HAP-1 (cell line): ENCODE measurements at regions not wholly inside any gene's neighbourhood (a gene's known extent, or its start where the extent isn't known, plus 50 kb on each side); places are given as distances from the start of the nearest gene placed in this dataset.
A peak's percentile ranks its signal among the peaks of the same experiment; 100 is the strongest.

Experiments used
- DNase-seq, 2 experiments: peaks; one replicate each; pipeline ENCODE4 v3.0.0-alpha.2; 2016 to 2020; ENCODE audit warnings: low spot score in 2 of 2
- H3K27me3 ChIP-seq: fragments of 250-450 bp; sonication (Bioruptor Pico); 2 replicates; pipeline ENCODE4 v1.5.1; 2020; ENCODE audit warnings: low read depth, mild to moderate bottlenecking, moderate library complexity
- H3K36me3 ChIP-seq: fragments of 250-450 bp; sonication (Bioruptor Pico); replicated peaks from 2 replicates; pipeline ENCODE4 v1.5.1; 2020; ENCODE audit warnings: mild to moderate bottlenecking
- H3K4me1 ChIP-seq: fragments of 250-450 bp; sonication (Bioruptor Pico); 2 replicates; pipeline ENCODE4 v1.5.1; 2020; ENCODE audit warnings: mild to moderate bottlenecking
- H3K4me3 ChIP-seq: fragments of 250-450 bp; sonication (Bioruptor Pico); 2 replicates; pipeline ENCODE4 v1.5.1; 2020; ENCODE audit warnings: mild to moderate bottlenecking, moderate library complexity
- H3K9me3 ChIP-seq: fragments of 250-450 bp; sonication (Bioruptor Pico); 2 replicates; pipeline ENCODE4 v1.5.1; 2020; ENCODE audit warnings: mild to moderate bottlenecking, moderate library complexity
- in situ Hi-C: fragments of 300-500 bp; cut with MboI; formaldehyde crosslinking; loops from 3 replicates; pipeline ENCODE4 v1.14.3; 2020; ENCODE audit warnings: low sequenced_read_pairs, inconsistent platforms, mixed read lengths

- in situ Hi-C loops, result no loop called here
Measured at GRCh38 chr1:244254467-244254866, 197.2 kb downstream of the ADSS2 start.

DNA sequence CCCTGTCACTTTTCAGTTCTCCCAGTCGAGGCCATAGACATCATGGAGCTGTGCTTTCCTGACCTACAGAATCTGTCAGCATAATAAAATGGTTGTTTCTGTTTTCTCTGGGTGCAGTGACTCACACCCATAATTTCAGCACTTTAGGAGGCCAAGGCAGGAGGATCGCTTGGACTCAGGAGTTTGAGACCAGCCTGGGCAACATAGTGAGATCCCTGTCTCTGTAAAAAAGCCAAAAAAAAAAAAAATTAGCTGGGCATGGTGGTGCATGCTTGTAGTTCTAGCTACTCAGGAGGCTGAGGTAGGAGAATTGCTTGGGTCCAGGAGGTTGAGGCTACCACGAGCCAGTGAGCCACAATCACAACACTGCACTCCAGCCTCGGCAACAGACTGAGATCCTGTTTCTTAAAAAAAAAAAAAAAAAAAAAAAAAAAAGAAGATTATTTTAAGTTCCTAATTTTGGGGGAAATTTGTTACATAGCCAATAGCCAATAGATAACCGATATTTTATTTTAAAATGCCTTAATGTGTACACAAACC is 196.2 kb downstream of the ADSS2 start:
- Histone ChIP-seq H3K9me3 (no peaks in the 10 kb centered on the region), H3K36me3 (no peaks in the 10 kb centered on the region), H3K4me1 (no peaks in the 10 kb centered on the region), H3K27me3 (no peaks in the 10 kb centered on the region), H3K4me3 (no peak overlapping the region)
- DNase-seq, result no peak
- in situ Hi-C loops, result no loop called here

More at GRCh38 chr1:244254467-244254866, 197.2 kb downstream of the ADSS2 start:
- H3K4me3 ChIP-seq, result no peak overlapping the region
- no peaks in the 10 kb centered on the region for H3K27me3 ChIP-seq
- no peaks in the 10 kb centered on the region for H3K9me3 ChIP-seq
- no peak for DNase-seq
- H3K4me1 ChIP-seq, result no peaks in the 10 kb centered on the region
- no peaks in the 10 kb centered on the region for H3K36me3 ChIP-seq

DNA sequence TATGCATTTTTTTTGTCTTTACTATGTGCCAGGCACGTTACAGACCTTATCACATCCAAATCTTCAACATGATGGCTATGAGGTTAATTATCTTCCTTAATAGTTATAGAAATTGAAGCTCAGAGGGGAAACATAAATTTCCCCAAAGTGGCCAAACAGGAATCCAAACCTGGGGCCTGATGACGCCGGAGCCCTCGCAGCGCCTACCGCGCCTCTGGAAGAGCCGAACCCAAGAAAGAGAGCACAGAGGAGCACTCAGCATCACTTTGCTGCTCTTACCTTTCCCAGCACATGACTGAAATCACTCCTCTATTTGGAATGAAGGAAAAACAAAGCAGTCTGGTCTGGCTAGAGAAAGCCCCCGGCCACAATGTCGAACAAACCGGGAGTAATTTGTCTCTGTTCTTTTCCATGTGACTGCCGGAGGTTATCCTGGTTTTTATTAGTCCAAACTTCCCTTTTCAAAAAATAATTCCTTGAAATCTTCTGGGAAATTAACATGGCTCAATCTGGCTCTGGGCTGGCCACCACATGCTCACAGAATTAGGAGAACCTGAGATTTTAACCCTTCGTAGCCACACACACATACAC is 195.5 kb downstream of the ADSS2 start:
- DNase-seq, result no peak
- Histone ChIP-seq H3K4me1 (no peaks in the 10 kb centered on the region), H3K36me3 (no peaks in the 10 kb centered on the region), H3K9me3 (no peaks in the 10 kb centered on the region), H3K4me3 (no peak overlapping the region), H3K27me3 (peaks cover 3% of the 10 kb centered on the region; the same call in 1 of the 2 replicates)
- in situ Hi-C loops, result no loop called here

DNA sequence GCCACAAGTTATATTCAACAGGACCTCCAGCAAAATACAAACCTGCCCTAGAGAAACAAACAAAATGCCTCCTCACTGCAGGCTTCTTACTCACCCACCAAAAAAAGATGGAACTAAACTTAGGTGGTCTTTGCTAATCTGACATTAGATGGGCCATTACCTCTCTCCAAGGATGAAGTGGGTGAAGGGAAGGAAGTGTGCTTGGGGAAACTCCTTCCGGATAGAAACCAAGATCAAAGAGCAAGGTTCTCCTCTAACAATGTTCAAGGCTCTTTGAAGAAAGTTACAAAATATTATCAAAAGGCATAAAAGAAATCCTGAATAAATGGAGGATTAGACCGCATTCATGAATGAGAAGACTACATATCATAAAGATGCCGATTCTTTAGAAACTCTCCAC is 187.5 kb downstream of the ADSS2 start:
- Histone ChIP-seq H3K9me3 (no peaks in the 10 kb centered on the region), H3K4me1 (no peaks in the 10 kb centered on the region), H3K27me3 (peaks cover 14% of the 10 kb centered on the region), H3K4me3 (no peak overlapping the region), H3K36me3 (no peaks in the 10 kb centered on the region)
- in situ Hi-C loops, result no loop called here
- no peak for DNase-seq

DNA sequence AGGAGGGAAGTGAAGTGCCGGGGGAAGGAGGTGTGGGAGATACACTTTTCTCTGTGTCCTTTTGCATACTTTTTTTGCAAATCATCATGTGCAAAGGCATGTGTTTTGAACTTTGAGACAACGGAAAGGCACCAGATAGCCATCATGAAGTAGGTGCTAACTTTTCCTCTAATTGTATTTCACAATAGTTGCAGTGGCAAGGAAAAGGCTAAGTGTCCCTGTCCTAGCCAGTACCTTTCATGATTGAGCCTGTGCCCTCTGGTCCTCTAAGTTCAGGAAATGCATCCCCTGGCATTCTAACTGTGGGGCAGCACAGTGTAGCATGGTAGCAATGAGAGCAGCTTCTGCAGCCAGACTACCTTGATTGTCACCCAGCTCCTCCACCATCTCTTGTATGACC is 186.2 kb downstream of the ADSS2 start:
- no peak overlapping the region for H3K4me3 ChIP-seq
- in situ Hi-C loops, result no loop called here
- no peak for DNase-seq
- H3K36me3 ChIP-seq, result no peaks in the 10 kb centered on the region
- H3K27me3 ChIP-seq, result peaks cover 14% of the 10 kb centered on the region
- no peaks in the 10 kb centered on the region for H3K9me3 ChIP-seq
- H3K4me1 ChIP-seq, result no peaks in the 10 kb centered on the region

- Histone ChIP-seq H3K4me1 (peaks cover 3% of the 10 kb centered on the region), H3K27me3 (peaks cover 6% of the 10 kb centered on the region), H3K4me3 (no peak overlapping the region), H3K9me3 (no peaks in the 10 kb centered on the region), H3K36me3 (no peaks in the 10 kb centered on the region)
- in situ Hi-C loops, result no loop called here
- DNase-seq, result no peak
Measured at GRCh38 chr1:244269169-244269568, 182.5 kb downstream of the ADSS2 start.

- H3K36me3 ChIP-seq, result no peaks in the 10 kb centered on the region
- no peaks in the 10 kb centered on the region for H3K9me3 ChIP-seq
- H3K27me3 ChIP-seq, result no peaks in the 10 kb centered on the region
- H3K4me3 ChIP-seq, result no peak overlapping the region
- DNase-seq, result no peak
- peaks cover 3% of the 10 kb centered on the region for H3K4me1 ChIP-seq
- in situ Hi-C loops, result loop anchor here (10.0 kb wide), 1 partner anchor 926 kb away; no protein-coding TSS in a partner anchor
Measured at GRCh38 chr1:244271004-244271403, 180.7 kb downstream of the ADSS2 start.

DNA sequence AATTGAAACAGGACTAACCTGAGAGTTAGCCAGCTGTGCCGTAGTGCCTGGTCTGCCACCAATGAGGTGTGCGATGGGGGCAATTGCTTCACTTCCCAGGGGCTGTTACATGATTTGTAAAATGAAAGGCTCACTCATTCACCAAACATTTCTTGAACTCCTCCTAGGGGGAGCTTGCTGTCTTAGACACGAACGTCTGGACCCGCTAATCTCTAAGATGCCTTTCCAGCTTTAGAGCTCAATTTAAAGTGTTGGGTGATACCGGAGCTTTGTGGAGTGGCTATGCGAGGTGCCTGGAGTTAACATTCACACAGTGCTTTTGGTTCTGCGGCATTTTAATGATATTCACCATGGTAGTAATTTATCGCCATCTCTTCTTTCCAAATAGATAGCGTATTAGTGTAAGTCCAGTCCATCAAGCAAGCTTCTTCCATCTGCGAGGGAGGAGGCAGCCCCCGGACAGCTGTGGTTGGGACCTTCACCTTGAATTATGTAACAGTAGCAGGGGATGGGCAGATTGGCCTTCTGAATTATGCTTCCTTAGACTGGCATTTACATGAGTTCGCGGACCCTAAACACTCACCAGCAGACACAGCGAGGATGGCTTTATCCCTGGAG is 179.9 kb downstream of the ADSS2 start:
- H3K4me3 ChIP-seq, result no peak overlapping the region
- H3K36me3 ChIP-seq, result no peaks in the 10 kb centered on the region
- peaks cover 3% of the 10 kb centered on the region for H3K4me1 ChIP-seq
- H3K27me3 ChIP-seq, result no peaks in the 10 kb centered on the region
- no peaks in the 10 kb centered on the region for H3K9me3 ChIP-seq
- in situ Hi-C loops, result loop anchor here (10.0 kb wide), 1 partner anchor 927 kb away; no protein-coding TSS in a partner anchor
- no peak for DNase-seq

GRCh38 chr1:244272471-244273261 is 179.0 kb downstream of the ADSS2 start:
- peaks cover 3% of the 10 kb centered on the region for H3K4me1 ChIP-seq
- H3K4me3 ChIP-seq, result no peak overlapping the region

DNA sequence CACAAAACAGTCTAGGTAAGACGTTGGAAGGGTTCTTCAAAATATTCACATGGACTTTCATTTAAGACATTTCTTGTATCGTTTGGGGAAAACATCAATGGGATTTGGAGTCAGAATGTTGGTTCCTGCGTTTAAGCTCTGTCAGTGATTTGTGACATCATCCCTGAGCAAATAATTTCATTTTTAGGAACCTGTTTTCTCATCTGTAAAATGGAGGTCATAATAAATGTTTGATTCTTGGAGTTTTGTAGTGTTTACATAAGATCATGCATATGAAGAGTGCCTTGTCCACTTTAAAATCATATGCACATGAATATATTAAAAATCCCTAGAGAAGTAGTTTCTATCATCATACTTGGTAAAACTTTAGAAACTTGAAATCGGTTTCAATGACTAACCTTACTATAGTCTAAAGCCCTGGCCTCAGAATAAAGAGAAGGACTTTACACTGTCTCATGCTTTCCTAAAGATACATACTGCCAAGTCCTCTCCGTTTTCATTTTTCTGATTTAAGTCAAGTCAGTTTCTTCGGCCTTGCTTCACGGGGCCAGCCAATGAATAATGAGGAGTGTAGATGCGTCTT is 178.4 kb downstream of the ADSS2 start:
- H3K27me3 ChIP-seq, result no peaks in the 10 kb centered on the region
- H3K36me3 ChIP-seq, result no peaks in the 10 kb centered on the region
- no peaks in the 10 kb centered on the region for H3K9me3 ChIP-seq
- in situ Hi-C loops, result loop anchor here (10.0 kb wide), 1 partner anchor 929 kb away; no protein-coding TSS in a partner anchor
- H3K4me1 ChIP-seq, result peaks cover 3% of the 10 kb centered on the region
- no peak overlapping the region for H3K4me3 ChIP-seq
- no peak for DNase-seq

More at GRCh38 chr1:244272471-244273261, 179.0 kb downstream of the ADSS2 start:
- peak; percentile 77 to 78 for DNase-seq
- Histone ChIP-seq H3K36me3 (no peaks in the 10 kb centered on the region), H3K9me3 (no peaks in the 10 kb centered on the region), H3K27me3 (no peaks in the 10 kb centered on the region)
- in situ Hi-C loops, result loop anchor here (10.0 kb wide), 1 partner anchor 928 kb away; no protein-coding TSS in a partner anchor

GRCh38 chr1:244273845-244274619 is 177.7 kb downstream of the ADSS2 start:
- Histone ChIP-seq H3K27me3 (no peaks in the 10 kb centered on the region), H3K4me3 (no peak overlapping the region), H3K4me1 (peaks cover 3% of the 10 kb centered on the region), H3K36me3 (no peaks in the 10 kb centered on the region), H3K9me3 (no peaks in the 10 kb centered on the region)
- DNase-seq, result no peak
- in situ Hi-C loops, result loop anchor here (10.0 kb wide), 1 partner anchor 929 kb away; no protein-coding TSS in a partner anchor

DNA sequence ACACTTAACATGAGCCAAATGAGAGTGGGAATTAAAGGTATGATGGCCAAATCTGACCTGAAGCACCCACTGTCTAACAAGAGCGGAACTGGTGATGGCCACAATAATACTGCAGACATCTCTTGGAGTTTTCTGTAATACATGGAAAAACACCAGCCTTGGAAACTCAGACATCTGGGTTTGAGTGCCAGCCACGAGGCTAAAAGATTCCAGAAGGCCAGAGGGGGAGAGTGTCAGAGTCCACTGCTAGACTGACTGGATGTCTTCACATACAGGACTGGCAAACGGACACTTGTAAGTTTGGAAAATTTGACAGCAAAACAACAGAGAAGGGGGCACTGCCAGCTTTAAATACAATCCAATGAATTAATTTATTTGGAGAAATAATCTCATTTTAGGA is 175.1 kb downstream of the ADSS2 start:
- no peak for DNase-seq
- Histone ChIP-seq H3K27me3 (no peaks in the 10 kb centered on the region), H3K9me3 (no peaks in the 10 kb centered on the region), H3K36me3 (no peaks in the 10 kb centered on the region), H3K4me1 (peaks cover 3% of the 10 kb centered on the region), H3K4me3 (no peak overlapping the region)
- in situ Hi-C loops, result loop anchor here (10.0 kb wide), 1 partner anchor 932 kb away; no protein-coding TSS in a partner anchor

GRCh38 chr1:244280201-244280600 is 171.5 kb downstream of the ADSS2 start:
- H3K36me3 ChIP-seq, result no peaks in the 10 kb centered on the region
- no peak for DNase-seq
- H3K9me3 ChIP-seq, result no peaks in the 10 kb centered on the region
- H3K27me3 ChIP-seq, result no peaks in the 10 kb centered on the region
- in situ Hi-C loops, result no loop called here
- H3K4me3 ChIP-seq, result no peak overlapping the region
- H3K4me1 ChIP-seq, result no peaks in the 10 kb centered on the region
